ENCODE measurements at regions not wholly inside any gene's neighbourhood (a gene's known extent, or its start where the extent isn't known, plus 50 kb on each side); places are given as distances from the start of the nearest gene placed in this dataset.

DNA sequence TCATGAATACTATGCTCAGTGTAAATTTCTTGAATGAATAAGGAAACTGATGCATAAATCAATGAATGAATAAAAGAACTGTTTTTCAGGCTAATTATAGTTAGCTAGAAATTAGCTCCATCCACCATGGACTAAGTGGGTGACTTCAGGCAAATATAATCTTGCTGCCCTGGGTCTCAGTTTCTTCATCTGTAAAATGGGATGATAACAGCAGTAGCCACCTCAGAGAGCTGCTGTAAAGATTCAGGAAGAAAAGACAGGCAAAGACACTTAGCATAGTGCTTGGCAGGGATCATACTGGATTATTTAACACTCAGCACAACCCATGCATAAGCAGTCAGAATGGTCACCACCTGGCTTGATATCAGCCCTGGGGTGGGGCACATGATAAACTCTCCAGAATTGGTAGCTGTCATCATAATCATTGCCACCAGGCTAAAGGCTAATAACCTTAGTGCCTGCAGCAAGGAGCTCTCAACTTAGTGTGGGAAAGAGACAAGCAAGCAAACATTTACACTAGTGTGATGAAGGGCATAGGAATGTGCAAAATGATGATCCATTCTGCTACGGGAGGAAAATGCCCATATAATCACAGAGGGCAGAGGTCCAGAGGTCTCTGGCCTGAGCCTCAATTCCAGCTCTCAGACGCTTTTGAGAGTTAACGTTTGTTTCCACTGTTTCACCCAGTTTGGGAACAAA, 234.7 kb upstream of the TBX3 start:
- Mint-ChIP-seq H3K9me3 (no peaks in the 10 kb centered on the region), H3K27me3 (ENCODE audit: low read depth) (peaks cover 3% of the 10 kb centered on the region), H3K27ac (peak overlapping the region in 1 of 3 experiments; percentile 89), H3K4me3 (no peak overlapping the region), H3K4me1 (peaks cover 36% of the 10 kb centered on the region), H3K36me3 (ENCODE audit: low read depth) (peaks cover 5% of the 10 kb centered on the region)
- TF ChIP-seq, protein P1, sequence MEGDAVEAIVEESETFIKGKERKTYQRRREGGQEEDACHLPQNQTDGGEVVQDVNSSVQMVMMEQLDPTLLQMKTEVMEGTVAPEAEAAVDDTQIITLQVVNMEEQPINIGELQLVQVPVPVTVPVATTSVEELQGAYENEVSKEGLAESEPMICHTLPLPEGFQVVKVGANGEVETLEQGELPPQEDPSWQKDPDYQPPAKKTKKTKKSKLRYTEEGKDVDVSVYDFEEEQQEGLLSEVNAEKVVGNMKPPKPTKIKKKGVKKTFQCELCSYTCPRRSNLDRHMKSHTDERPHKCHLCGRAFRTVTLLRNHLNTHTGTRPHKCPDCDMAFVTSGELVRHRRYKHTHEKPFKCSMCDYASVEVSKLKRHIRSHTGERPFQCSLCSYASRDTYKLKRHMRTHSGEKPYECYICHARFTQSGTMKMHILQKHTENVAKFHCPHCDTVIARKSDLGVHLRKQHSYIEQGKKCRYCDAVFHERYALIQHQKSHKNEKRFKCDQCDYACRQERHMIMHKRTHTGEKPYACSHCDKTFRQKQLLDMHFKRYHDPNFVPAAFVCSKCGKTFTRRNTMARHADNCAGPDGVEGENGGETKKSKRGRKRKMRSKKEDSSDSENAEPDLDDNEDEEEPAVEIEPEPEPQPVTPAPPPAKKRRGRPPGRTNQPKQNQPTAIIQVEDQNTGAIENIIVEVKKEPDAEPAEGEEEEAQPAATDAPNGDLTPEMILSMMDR (IDR thresholded peaks at IDR 0.05; ENCODE audit: unreplicated experiment in 3 of 3) = no peak

DNA sequence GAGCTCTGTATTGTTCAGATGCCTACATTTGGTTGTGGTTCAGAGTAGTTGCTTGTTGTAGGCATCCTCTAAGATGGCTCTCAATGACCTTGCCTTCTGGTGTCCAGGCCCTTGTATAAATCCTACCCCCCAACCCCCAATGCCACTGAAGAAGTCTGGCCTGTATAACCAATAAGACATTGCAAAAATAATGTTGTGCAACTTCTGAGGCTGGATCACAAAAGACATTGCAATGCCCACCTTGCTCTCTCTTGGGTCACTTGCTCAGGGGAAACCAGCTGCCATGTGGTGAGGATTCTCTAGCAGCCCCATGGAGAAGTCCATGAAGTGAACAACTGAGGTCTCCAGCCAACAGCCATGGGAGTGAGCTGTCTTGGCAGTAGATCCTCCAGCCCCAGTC, 234.0 kb upstream of the TBX3 start:
- Mint-ChIP-seq H3K27me3 (ENCODE audit: low read depth) (peaks cover 3% of the 10 kb centered on the region), H3K4me1 (peaks cover 36% of the 10 kb centered on the region), H3K4me3 (no peak overlapping the region), H3K36me3 (ENCODE audit: low read depth) (peaks cover 5% of the 10 kb centered on the region), H3K27ac (peak overlapping the region in 1 of 3 experiments; percentile 39), H3K9me3 (no peaks in the 10 kb centered on the region)
- TF ChIP-seq, protein P1 (IDR thresholded peaks at IDR 0.05; ENCODE audit: unreplicated experiment in 3 of 3) = no peak

DNA sequence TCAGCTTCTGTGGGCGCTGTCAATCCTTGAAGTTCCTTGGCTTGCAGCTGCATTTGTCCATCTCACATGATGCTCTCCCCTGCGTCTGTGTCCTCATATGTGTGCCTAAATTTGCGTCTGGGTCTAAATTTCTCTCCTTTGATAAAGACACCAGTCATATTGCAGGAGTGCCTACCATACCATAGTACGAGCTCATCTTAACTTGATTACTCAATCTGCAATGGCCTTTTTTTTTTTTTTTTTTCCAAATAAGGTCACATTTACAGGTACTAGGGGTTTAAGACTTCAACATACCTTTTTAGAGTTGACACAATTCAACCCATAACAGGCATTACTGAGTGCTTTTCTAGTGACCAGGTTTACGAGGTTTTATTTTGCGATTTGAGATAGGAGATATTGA, 233.3 kb upstream of the TBX3 start:
- no peaks in the 10 kb centered on the region for H3K9me3 Mint-ChIP-seq
- peak overlapping the region in 2 of 3 experiments; percentile 21 to 39 for H3K27ac Mint-ChIP-seq
- TF ChIP-seq, protein P1 (IDR thresholded peaks at IDR 0.05; ENCODE audit: unreplicated experiment in 3 of 3) = no peak
- no peak overlapping the region for H3K4me3 Mint-ChIP-seq
- H3K4me1 Mint-ChIP-seq = peaks cover 36% of the 10 kb centered on the region
- peaks cover 3% of the 10 kb centered on the region for H3K27me3 Mint-ChIP-seq (ENCODE audit: low read depth)
- H3K36me3 Mint-ChIP-seq (ENCODE audit: low read depth) = peaks cover 5% of the 10 kb centered on the region

DNA sequence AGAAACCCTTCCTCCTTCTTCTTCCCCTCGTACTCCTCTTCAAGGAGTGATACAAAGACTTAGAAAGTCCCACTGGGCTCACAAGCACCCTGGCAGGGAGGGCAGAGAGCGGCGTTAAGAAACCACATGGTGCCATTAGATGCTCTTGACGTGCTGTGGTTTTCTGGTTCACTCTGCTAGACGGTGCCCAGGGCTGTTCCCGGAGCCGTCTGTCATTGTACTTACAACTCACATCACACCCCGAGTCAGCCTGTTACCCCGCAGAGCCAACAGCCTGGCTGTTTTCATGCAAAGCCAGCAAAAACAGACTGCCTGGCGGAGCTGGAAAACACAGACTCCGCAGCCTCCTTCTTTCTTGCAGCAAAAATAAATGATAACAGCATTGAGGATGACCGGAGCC, 232.6 kb upstream of the TBX3 start:
- Mint-ChIP-seq H3K4me3 (no peak overlapping the region), H3K36me3 (ENCODE audit: low read depth) (peaks cover 5% of the 10 kb centered on the region), H3K4me1 (peaks cover 33% of the 10 kb centered on the region), H3K27me3 (ENCODE audit: low read depth) (peaks cover 1% of the 10 kb centered on the region), H3K27ac (peak overlapping the region in 2 of 3 experiments; percentile 39 to 75), H3K9me3 (no peaks in the 10 kb centered on the region)
- TF ChIP-seq, protein P1 (IDR thresholded peaks at IDR 0.05; ENCODE audit: unreplicated experiment in 3 of 3) = no peak

DNA sequence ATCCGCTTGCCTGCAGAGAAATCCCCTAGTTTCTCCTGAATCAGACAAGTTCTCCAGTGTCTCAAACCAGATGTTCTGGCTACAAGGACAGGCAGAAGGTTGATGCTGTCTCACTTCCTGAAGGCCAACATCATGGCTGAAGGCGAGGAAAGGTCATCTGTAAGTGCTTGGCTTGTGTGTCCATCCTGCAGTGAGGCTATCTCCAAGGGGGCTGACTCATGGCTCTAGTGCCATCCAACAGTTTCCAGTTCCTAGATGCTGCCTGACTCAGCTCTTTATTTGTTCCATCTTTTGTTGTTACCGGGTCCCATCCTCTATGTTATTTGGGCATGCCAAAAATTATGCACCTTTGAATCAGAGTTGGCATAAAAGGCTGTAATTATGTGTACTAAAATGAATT, 232.1 kb upstream of the TBX3 start:
- Mint-ChIP-seq H3K4me1 (peaks cover 29% of the 10 kb centered on the region), H3K27ac (peak overlapping the region in 2 of 3 experiments; percentile 39 to 75), H3K27me3 (ENCODE audit: low read depth) (peaks cover 3% of the 10 kb centered on the region), H3K9me3 (no peaks in the 10 kb centered on the region), H3K4me3 (no peak overlapping the region), H3K36me3 (ENCODE audit: low read depth) (peaks cover 5% of the 10 kb centered on the region)
- TF ChIP-seq, protein P1 (IDR thresholded peaks at IDR 0.05; ENCODE audit: unreplicated experiment in 3 of 3) = no peak
